Fibroblast of mammary gland (primary cell): ENCODE measurements at regions not wholly inside any gene's neighbourhood (a gene's known extent, or its start where the extent isn't known, plus 50 kb on each side); places are given as distances from the start of the nearest gene placed in this dataset.

Experiments used
- DNase-seq: peaks from one replicate; pipeline ENCODE4 v3.0.0-alpha.2; 2010; ENCODE audit warnings: low read depth
- H3K4me3 ChIP-seq: 2 replicates; pipeline ENCODE4 v1.5.1; 2011; ENCODE audit warnings: low read depth, mild to moderate bottlenecking, low read length, moderate library complexity; ENCODE audit not compliant: control insufficient read depth
- TF ChIP-seq, protein P1 (sequence below): conservative IDR thresholded peaks from 2 replicates; pipeline ENCODE4 v1.5.1; 2011; ENCODE audit warnings: low read depth, low read length, inconsistent platforms; ENCODE audit not compliant: control insufficient read depth, insufficient read depth

DNA sequence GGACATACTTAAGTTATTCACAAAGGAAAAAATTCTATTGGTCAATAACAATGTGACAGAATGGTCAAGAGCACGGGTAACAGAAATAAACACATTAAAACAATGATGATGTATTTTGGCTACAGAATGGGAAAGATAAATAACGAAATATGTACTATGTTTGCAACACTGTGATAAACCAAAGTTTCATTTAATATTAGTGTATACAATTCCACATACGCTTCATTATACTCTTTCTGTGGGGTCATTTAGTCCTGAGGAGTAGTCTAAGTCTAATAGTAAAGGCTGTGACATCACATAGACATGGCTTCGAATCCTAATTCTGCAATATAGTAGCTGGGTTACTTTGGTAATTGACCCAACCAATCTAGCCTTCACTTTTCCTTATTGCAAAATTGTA, 408.3 kb downstream of the MCTP2 start:
- no peak overlapping the region for H3K4me3 ChIP-seq
- TF ChIP-seq, protein P1, sequence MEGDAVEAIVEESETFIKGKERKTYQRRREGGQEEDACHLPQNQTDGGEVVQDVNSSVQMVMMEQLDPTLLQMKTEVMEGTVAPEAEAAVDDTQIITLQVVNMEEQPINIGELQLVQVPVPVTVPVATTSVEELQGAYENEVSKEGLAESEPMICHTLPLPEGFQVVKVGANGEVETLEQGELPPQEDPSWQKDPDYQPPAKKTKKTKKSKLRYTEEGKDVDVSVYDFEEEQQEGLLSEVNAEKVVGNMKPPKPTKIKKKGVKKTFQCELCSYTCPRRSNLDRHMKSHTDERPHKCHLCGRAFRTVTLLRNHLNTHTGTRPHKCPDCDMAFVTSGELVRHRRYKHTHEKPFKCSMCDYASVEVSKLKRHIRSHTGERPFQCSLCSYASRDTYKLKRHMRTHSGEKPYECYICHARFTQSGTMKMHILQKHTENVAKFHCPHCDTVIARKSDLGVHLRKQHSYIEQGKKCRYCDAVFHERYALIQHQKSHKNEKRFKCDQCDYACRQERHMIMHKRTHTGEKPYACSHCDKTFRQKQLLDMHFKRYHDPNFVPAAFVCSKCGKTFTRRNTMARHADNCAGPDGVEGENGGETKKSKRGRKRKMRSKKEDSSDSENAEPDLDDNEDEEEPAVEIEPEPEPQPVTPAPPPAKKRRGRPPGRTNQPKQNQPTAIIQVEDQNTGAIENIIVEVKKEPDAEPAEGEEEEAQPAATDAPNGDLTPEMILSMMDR = no peak
- no peak for DNase-seq

DNA sequence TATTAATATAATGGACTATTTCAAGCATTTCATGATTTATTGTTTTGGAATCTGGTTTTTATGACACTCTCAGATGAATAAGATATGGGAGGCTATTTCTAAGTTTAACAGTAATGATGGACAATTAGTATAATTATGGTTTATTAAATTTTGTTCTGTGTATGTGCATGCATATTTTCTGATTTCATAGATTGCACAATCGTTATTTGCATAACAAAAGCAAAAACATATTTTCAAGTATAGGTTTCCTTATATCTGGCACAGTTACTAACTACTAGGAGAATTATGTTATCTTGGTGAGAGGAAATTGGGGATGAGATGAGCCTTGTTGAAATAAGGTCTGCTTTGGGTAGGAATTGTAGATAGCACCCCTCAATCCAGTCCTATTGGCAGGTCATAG, 413.1 kb downstream of the MCTP2 start:
- H3K4me3 ChIP-seq = no peak overlapping the region
- DNase-seq = no peak
- TF ChIP-seq, protein P1 = no peak

DNA sequence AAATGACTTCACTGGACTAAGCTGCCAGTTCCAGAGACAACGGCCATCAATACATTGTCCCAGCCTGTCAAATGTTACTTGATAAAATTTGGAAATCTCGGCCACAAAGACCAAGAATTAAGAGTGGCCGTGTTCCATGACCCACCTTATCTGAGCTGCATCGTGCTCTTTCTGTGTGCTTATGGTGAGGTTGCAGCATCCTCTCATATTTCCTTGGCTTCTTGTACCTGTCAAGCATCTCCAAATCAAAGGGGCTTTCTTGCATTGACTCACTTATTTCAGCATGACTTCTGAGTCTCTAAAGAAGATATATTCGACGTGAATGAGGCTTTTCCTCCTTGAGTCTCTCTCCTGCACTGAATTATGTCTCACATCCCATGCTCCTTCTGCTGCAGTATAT, 421.7 kb downstream of the MCTP2 start:
- TF ChIP-seq, protein P1 = no peak
- no peak for DNase-seq
- no peak overlapping the region for H3K4me3 ChIP-seq

DNA sequence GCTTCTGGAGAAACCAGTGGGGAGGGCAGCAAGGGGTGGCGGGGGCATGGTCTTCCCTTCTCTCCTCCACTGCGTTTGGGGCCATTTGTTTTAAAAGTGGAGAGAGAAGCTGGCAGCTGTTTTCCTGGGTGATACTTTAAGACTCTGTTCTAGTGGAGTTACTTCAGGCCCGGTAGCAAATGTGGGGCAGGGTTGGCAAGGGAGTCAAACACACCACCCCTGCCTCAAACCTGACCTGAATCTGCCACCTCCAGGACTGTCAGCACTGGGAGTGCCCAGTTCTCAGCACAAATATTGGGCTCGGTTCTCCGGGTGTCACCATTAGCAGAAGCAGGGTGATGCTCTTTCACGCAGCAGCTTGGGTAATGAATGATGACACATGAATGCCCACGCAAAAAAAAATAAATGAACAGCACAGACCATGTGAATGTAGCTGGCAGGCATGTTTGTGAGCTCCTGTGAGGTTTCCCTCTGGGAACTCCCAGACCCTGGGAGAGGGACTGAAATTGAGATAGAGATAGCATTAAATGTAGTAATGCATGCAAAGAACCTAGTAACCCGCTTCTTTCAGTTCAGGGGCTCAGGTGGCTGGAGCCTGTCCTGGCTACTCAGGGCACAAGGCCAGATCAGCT, 424.0 kb downstream of the MCTP2 start:
- TF ChIP-seq, protein P1 = no peak
- H3K4me3 ChIP-seq = no peak overlapping the region
- DNase-seq = no peak

DNA sequence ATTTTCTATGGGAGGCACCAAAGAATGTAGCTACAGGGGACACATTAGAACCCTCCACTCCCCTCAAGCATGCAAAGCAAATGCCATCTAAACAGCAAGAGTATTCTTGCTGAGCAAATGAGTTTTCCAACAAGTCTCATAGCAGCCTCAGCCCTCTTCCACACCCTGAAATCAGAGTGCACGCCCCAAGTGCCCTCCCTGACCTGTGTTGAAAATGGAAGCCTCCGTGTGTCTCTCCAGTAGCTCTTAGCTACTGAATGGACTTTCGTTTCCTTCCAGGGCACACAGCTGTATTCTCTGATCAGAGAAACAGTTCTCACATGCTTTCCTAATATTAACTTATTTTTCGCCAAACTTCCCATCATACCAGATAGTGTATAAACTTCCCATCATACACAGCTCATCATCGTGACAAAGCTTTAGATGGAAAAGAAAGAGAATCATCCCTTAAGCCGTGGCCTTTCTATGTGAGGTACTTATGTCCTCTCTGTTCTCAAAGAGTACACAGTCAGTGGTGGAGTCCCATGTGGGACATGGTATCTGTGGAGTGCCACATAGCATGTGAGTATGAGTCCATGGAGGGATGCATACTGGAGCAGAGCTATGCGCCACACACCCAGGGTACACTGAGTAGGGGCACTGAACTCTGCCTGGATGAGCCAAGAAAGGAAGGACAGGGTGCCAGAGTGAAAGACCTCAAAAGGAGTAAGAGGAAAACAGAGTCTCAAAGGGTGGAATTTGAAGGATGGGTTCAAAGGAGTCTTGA, 434.5 kb downstream of the MCTP2 start:
- H3K4me3 ChIP-seq = no peak overlapping the region
- DNase-seq = no peak
- TF ChIP-seq, protein P1 = no peak

DNA sequence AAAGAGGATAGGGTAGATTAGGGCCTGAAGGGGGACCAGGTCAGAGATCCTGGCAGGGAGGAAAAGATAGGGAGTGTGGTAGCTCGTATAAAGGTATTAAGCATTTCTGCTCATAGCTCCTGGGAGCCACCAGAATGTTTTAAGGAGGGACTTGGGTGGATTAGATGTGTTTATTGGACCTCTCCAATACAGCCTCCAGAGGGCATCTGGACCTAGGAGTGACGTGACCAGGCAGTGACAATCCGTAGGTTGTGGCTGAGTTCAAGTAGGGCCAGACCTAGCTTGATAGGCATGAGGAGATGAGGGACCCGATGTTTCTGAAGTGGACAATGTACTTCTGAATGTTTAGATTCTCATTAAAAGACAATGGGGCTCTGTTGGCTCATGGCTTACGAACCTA, 435.2 kb downstream of the MCTP2 start:
- TF ChIP-seq, protein P1 = no peak
- no peak overlapping the region for H3K4me3 ChIP-seq
- no peak for DNase-seq
